IMR-90 (cell line): ENCODE measurements at regions not wholly inside any gene's neighbourhood (a gene's known extent, or its start where the extent isn't known, plus 50 kb on each side); places are given as distances from the start of the nearest gene placed in this dataset.
"Not testable (repeated sequence)": the region's sequence is repeated elsewhere in the genome, so short reads cannot be mapped to it uniquely, and the experiment has no call there.

ENCODE experiments used
- ATAC-seq: fragments of 200-7000 bp; cut with Tn5 transposase; 2 replicates; pipeline ENCODE4 v1.9.1; 2020; ENCODE audit warnings: low read depth, mild to moderate bottlenecking, moderate library complexity
- BruUV-seq: library from RNA; stranded (reverse); fragments of 400-500 nt; replicated peaks from 2 replicates; lab custom pipeline; 2021; lab: Mats Ljungman, UMichigan
- CTCF ChIA-PET: fragments of 300-600 bp; formaldehyde crosslinking; extraction: SDS; loops from one replicate; lab custom pipeline; 2021; ENCODE audit warnings: antibody characterized with exemption; lab: Yijun Ruan, JAX
- POLR2A ChIA-PET: fragments of 300-600 bp; sonication (Branson Sonifier 250); formaldehyde crosslinking; loops from one replicate; lab custom pipeline; 2022; ENCODE audit warnings: antibody characterized with exemption; ENCODE audit not compliant: unreplicated experiment; lab: Charles Lee
- DNase-seq: peaks from one replicate; pipeline ENCODE4 v3.0.0; 2013
- H2AFZ ChIP-seq: replicated peaks from 2 replicates; pipeline ENCODE3; 2013; ENCODE audit warnings: low read length, mild to moderate bottlenecking; ENCODE audit not compliant: poor library complexity
- H2AK5ac ChIP-seq: 2 replicates; pipeline ENCODE4 v1.6.1; 2013; ENCODE audit warnings: low read depth, low read length, inconsistent platforms
- H2AK9ac ChIP-seq: replicated peaks from 2 replicates; pipeline ENCODE3; 2013; ENCODE audit warnings: mild to moderate bottlenecking, low read depth, low read length, moderate library complexity; ENCODE audit not compliant: poor library complexity
- H2BK120ac ChIP-seq: 2 replicates; pipeline ENCODE4 v1.6.1; 2013; ENCODE audit warnings: low read depth, low read length, inconsistent platforms
- H2BK15ac ChIP-seq: 3 replicates; pipeline ENCODE4 v1.6.1; 2013; ENCODE audit warnings: low read depth, low read length, inconsistent platforms
- H2BK20ac ChIP-seq: 2 replicates; pipeline ENCODE4 v1.6.1; 2013; ENCODE audit warnings: low read depth, mild to moderate bottlenecking, inconsistent platforms, low read length, moderate library complexity
- H2BK5ac ChIP-seq: 2 replicates; pipeline ENCODE4 v1.6.1; 2013; ENCODE audit warnings: mild to moderate bottlenecking, low read depth, low read length, inconsistent platforms; ENCODE audit not compliant: poor library complexity, severe bottlenecking
- H3K14ac ChIP-seq: replicated peaks from 2 replicates; pipeline ENCODE4 v1.6.1; 2013; ENCODE audit warnings: low read depth, low read length, inconsistent platforms
- H3K18ac ChIP-seq: 2 replicates; pipeline ENCODE4 v1.6.1; 2013; ENCODE audit warnings: low read depth, low read length, control low read depth
- H3K23ac ChIP-seq: 2 replicates; pipeline ENCODE4 v1.6.1; 2013; ENCODE audit warnings: low read depth, low read length, inconsistent platforms
- H3K27ac ChIP-seq: 2 replicates; pipeline ENCODE4 v1.5.1; 2013; ENCODE audit warnings: mild to moderate bottlenecking, control low read depth, low read length; ENCODE audit not compliant: insufficient read depth
- H3K27me3 ChIP-seq: 2 replicates; pipeline ENCODE4 v1.6.1; 2013; ENCODE audit warnings: low read length; ENCODE audit not compliant: control insufficient read depth, insufficient read depth
- H3K36me3 ChIP-seq: 2 replicates; pipeline ENCODE4 v1.6.1; 2013; ENCODE audit warnings: low read length, mixed read lengths; ENCODE audit not compliant: control insufficient read depth, insufficient read depth
- H3K4ac ChIP-seq: 2 replicates; pipeline ENCODE4 v1.6.1; 2013; ENCODE audit warnings: low read depth, low read length, inconsistent platforms
- H3K4me1 ChIP-seq: 2 replicates; pipeline ENCODE4 v1.6.1; 2013; ENCODE audit warnings: low read length, mixed read lengths; ENCODE audit not compliant: control insufficient read depth, insufficient read depth
- H3K4me2 ChIP-seq: 2 replicates; pipeline ENCODE4 v1.6.1; 2013; ENCODE audit warnings: low read depth, mild to moderate bottlenecking, control low read depth, low read length, moderate library complexity
- H3K4me3 ChIP-seq: 2 replicates; pipeline ENCODE4 v1.5.1; 2013; ENCODE audit warnings: low read depth, mild to moderate bottlenecking, control low read depth, low read length, moderate library complexity; ENCODE audit not compliant: insufficient read depth
- H3K56ac ChIP-seq: 2 replicates; pipeline ENCODE4 v1.6.1; 2013; ENCODE audit warnings: low read length, inconsistent platforms; ENCODE audit not compliant: insufficient read depth; ENCODE audit errors: extremely low read depth
- H3K79me1 ChIP-seq, 2 experiments: 2 replicates each; pipeline ENCODE4 v1.6.1; 2013; ENCODE audit warnings: low read length in 2 of 2, inconsistent platforms in 1 of 2, low read depth in 1 of 2
- H3K9ac ChIP-seq: 2 replicates; pipeline ENCODE4 v1.6.1; 2013; ENCODE audit warnings: low read depth, low read length, control low read depth
- H3K9me1 ChIP-seq: 2 replicates; pipeline ENCODE4 v1.6.1; 2013; ENCODE audit warnings: low read length, inconsistent platforms; ENCODE audit not compliant: insufficient read depth
- H3K9me3 ChIP-seq: 2 replicates; pipeline ENCODE4 v1.6.1; 2013; ENCODE audit warnings: low read length; ENCODE audit not compliant: control insufficient read depth, insufficient read depth
- H4K20me1 ChIP-seq: 2 replicates; pipeline ENCODE4 v1.6.1; 2013; ENCODE audit warnings: low read length, inconsistent platforms; ENCODE audit not compliant: insufficient read depth
- H4K5ac ChIP-seq: 2 replicates; pipeline ENCODE4 v1.6.1; 2013; ENCODE audit warnings: mild to moderate bottlenecking, low read depth, low read length, control low read depth
- H4K8ac ChIP-seq, 2 experiments: 2 replicates each; pipeline ENCODE4 v1.6.1; 2013; ENCODE audit warnings: low read depth in 2 of 2, low read length in 2 of 2, control low read depth in 1 of 2, inconsistent platforms in 1 of 2
- H4K91ac ChIP-seq: 2 replicates; pipeline ENCODE4 v1.6.1; 2013; ENCODE audit warnings: low read depth, low read length, inconsistent platforms; ENCODE audit not compliant: insufficient read depth
- WGBS, 2 experiments: methylation state at CpG; one replicate each; pipeline versions ENCODE4 v1.1.5 to v1.1.7; 2013; ENCODE audit warnings: missing lambda C conversion rate in 2 of 2; ENCODE audit not compliant: insufficient read length in 1 of 2; ENCODE audit errors: extremely low coverage in 2 of 2; 5-methylcytosine and 5-hydroxymethylcytosine counted together
- dilution Hi-C: fragments of 300-500 bp; cut with HindIII; formaldehyde crosslinking; loops from one replicate; pipeline ENCODE4 v1.14.3; 2018; ENCODE audit warnings: low sequenced_read_pairs; ENCODE audit not compliant: unreplicated experiment
- in situ Hi-C: fragments of 300-500 bp; cut with MboI; formaldehyde crosslinking; loops from 3 replicates; pipeline ENCODE4 v1.14.3; 2019; ENCODE audit warnings: low sequenced_read_pairs, inconsistent platforms, mixed read lengths
- intact Hi-C: fragments of 100-400 bp; cut with micrococcal nuclease; formaldehyde crosslinking; loops from 2 replicates; pipeline ENCODE4 v1.10.0; 2022

- H4K20me1 ChIP-seq, H3K27ac ChIP-seq, H3K4me1 ChIP-seq, H2BK120ac ChIP-seq, BruUV-seq, H4K8ac ChIP-seq, H3K9me3 ChIP-seq, H3K4ac ChIP-seq, in situ Hi-C loops, H2BK5ac ChIP-seq, dilution Hi-C loops, H3K4me3 ChIP-seq, POLR2A ChIA-PET, H4K91ac ChIP-seq, H2BK20ac ChIP-seq, H4K5ac ChIP-seq, H3K23ac ChIP-seq, H2AK5ac ChIP-seq, DNase-seq, H3K56ac ChIP-seq, intact Hi-C loops, H3K4me2 ChIP-seq, H3K27me3 ChIP-seq, H3K14ac ChIP-seq, H2BK15ac ChIP-seq, ATAC-seq, H3K79me1 ChIP-seq, H3K9ac ChIP-seq, H3K36me3 ChIP-seq, H3K18ac ChIP-seq, H2AK9ac ChIP-seq, CTCF ChIA-PET, H3K9me1 ChIP-seq, H2AFZ ChIP-seq: not testable (repeated sequence)
- WGBS, 2 experiments: no CpG with 5 or more reads among the region's 10 CpGs
Observed at GRCh38 chr20:5471866-5472265, 138.9 kb downstream of the GPCPD1 start.
